ENCODE measurements at regions not wholly inside any gene's neighbourhood (a gene's known extent, or its start where the extent isn't known, plus 50 kb on each side); places are given as distances from the start of the nearest gene placed in this dataset.
"Not testable (repeated sequence)": the region's sequence is repeated elsewhere in the genome, so short reads cannot be mapped to it uniquely, and the experiment has no call there.

GRCh38 chr6:159418997-159419396 lies 249.8 kb downstream of the FNDC1 start:
- POLR2A ChIA-PET = no interaction called here
- CTCF ChIA-PET = no interaction called here
- TF ChIP-seq, protein P1, sequence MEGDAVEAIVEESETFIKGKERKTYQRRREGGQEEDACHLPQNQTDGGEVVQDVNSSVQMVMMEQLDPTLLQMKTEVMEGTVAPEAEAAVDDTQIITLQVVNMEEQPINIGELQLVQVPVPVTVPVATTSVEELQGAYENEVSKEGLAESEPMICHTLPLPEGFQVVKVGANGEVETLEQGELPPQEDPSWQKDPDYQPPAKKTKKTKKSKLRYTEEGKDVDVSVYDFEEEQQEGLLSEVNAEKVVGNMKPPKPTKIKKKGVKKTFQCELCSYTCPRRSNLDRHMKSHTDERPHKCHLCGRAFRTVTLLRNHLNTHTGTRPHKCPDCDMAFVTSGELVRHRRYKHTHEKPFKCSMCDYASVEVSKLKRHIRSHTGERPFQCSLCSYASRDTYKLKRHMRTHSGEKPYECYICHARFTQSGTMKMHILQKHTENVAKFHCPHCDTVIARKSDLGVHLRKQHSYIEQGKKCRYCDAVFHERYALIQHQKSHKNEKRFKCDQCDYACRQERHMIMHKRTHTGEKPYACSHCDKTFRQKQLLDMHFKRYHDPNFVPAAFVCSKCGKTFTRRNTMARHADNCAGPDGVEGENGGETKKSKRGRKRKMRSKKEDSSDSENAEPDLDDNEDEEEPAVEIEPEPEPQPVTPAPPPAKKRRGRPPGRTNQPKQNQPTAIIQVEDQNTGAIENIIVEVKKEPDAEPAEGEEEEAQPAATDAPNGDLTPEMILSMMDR (IDR thresholded peaks at IDR 0.05; ENCODE audit: insufficient read depth, low read length, missing control alignments) = no peak
- DNase-seq (ENCODE audit: low read depth, low spot score) = no peak
- no peak overlapping the region for H3K4me3 ChIP-seq (ENCODE audit: low read depth, low read length)

DNA sequence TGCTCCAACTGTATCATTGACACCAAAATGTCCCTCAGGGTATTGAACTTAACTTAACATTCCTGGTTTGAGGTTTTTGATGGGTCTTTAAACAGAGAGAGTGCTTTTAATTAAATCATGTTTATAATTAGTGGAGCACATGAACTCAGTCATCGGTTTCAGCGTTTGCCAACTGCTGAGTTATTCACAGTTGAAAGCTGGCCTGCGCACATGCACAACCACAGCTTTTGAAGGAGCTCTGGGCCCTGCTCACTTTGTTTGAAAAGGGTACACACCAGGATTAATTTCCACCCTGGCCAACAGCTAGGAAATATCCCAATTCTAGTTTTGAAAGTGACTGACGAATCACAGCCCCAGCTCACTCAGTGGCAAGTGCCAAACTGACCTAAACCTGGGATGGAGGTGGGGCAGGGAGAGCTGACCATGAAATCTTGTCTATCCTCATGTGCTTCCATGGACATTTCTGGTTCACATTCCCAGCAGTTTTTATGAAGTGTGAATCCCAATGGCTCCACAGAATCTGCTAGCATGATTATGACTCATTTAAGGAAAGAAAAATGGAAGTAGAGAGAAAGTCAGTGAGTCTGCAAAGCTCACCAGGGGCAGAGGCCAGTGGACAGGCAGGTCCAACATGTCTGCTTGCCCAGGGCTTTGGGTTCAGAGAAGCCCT lies 247.8 kb downstream of the FNDC1 start:
- CTCF ChIA-PET = no interaction called here
- no peak overlapping the region for H3K4me3 ChIP-seq (ENCODE audit: low read depth, low read length)
- POLR2A ChIA-PET = no interaction called here
- no peak for DNase-seq (ENCODE audit: low read depth, low spot score)
- TF ChIP-seq, protein P1 (IDR thresholded peaks at IDR 0.05; ENCODE audit: insufficient read depth, low read length, missing control alignments) = no peak

- ChIA-PET POLR2A (no interaction called here), CTCF (no interaction called here)
- TF ChIP-seq, protein P1 (IDR thresholded peaks at IDR 0.05; ENCODE audit: insufficient read depth, low read length, missing control alignments) = no peak
- no peak overlapping the region for H3K4me3 ChIP-seq (ENCODE audit: low read depth, low read length)
- DNase-seq (ENCODE audit: low read depth, low spot score) = no peak
These were observed 246.3 kb downstream of the FNDC1 start for GRCh38 chr6:159415540-159415939.

GRCh38 chr6:159414711-159415110 lies 245.5 kb downstream of the FNDC1 start:
- POLR2A ChIA-PET = no interaction called here
- no peak for DNase-seq (ENCODE audit: low read depth, low spot score)
- H3K4me3 ChIP-seq (ENCODE audit: low read depth, low read length) = no peak overlapping the region
- CTCF ChIA-PET = no interaction called here
- TF ChIP-seq, protein P1 (IDR thresholded peaks at IDR 0.05; ENCODE audit: insufficient read depth, low read length, missing control alignments) = no peak

DNA sequence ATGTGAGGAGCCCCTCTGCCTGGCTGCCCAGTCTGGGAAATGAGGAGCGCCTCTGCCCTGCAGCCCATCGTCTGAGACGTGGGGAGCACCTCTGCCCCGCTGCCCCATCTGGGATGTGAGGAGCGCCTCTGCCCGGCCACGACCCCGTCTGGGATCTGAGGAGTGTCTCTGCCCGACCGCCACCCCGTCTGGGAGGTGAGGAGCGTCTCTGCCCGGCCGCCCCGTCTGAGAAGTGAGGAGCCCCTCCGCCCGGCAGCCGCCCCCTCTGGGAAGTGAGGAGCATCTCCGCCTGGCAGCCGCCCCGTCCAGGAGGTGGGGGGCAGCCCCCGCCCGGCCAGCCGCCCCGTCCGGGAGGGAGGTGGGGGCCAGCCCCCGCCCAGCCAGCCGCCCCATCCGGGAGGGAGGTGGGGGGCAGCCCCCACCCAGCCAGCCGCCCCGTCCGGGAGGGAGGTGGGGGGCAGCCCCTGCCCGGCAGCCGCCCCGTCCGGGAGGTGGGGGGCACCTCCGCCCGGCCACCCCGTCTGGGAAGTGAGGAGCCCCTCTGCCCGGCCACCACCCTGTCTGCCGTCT lies 238.1 kb downstream of the FNDC1 start:
- CTCF ChIA-PET; DNase-seq (ENCODE audit: low read depth, low spot score); POLR2A ChIA-PET; H3K4me3 ChIP-seq (ENCODE audit: low read depth, low read length): not testable (repeated sequence)

GRCh38 chr6:159404296-159404695 lies 235.1 kb downstream of the FNDC1 start:
- ChIA-PET CTCF (no interaction called here), POLR2A (no interaction called here)
- no peak for DNase-seq (ENCODE audit: low read depth, low spot score)
- H3K4me3 ChIP-seq (ENCODE audit: low read depth, low read length) = no peak overlapping the region
- TF ChIP-seq, protein P1 (IDR thresholded peaks at IDR 0.05; ENCODE audit: insufficient read depth, low read length, missing control alignments) = no peak

DNA sequence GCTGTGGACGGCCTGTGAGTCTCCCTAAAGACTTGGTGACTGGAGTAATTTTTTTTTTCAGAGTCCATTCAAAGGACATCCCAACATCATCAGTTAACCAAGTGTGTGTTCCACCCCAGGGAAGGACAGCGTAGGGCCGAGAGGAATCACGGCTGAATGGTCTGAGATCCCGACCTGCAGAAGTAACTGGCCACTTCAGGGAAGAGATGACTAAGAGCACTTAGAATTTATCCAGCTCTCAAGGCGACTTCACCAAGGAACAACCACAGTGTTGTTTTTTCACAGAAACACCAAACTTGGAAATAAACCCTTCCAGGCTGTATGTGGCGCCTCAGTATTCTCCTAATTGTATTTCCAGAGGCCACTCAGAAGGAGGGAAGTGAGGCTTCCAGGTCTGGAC lies 231.6 kb downstream of the FNDC1 start:
- no peak overlapping the region for H3K4me3 ChIP-seq (ENCODE audit: low read depth, low read length)
- no peak for DNase-seq (ENCODE audit: low read depth, low spot score)
- POLR2A ChIA-PET = no interaction called here
- CTCF ChIA-PET = no interaction called here
- TF ChIP-seq, protein P1 (IDR thresholded peaks at IDR 0.05; ENCODE audit: insufficient read depth, low read length, missing control alignments) = no peak
